Right atrium auricular region (tissue), 2 donors: ENCODE measurements at regions not wholly inside any gene's neighbourhood (a gene's known extent, or its start where the extent isn't known, plus 50 kb on each side); places are given as distances from the start of the nearest gene placed in this dataset.

ENCODE experiments used
- DNase-seq: peaks from one replicate; pipeline ENCODE4 v3.0.0-alpha.2; 2019; ENCODE audit warnings: low spot score
- H3K27ac ChIP-seq, 2 donors: fragments of 200-600 bp; sonication (generic); 1 replicate in 1 of 2; 2 replicates in 1 of 2; pipeline ENCODE4 v1.5.1; 2016 to 2019
- H3K27me3 ChIP-seq, 2 donors: fragments of 200-600 bp; sonication (generic); one replicate each; pipeline versions ENCODE4 v1.5.1 to v1.6.0; 2017 to 2019
- H3K36me3 ChIP-seq: fragments of 200-600 bp; sonication (generic); one replicate; pipeline ENCODE4 v1.5.1; 2016
- H3K4me1 ChIP-seq, 2 donors: fragments of 200-600 bp; sonication (generic); one replicate each; pipeline versions ENCODE4 v1.5.1 to v1.6.0; 2017 to 2019
- H3K4me3 ChIP-seq, 2 donors: fragments of 200-600 bp; sonication (generic); 1 replicate in 1 of 2; 2 replicates in 1 of 2; pipeline ENCODE4 v1.5.1; 2017 to 2019; ENCODE audit warnings: mild to moderate bottlenecking in 1 of 2, moderate library complexity in 1 of 2
- H3K9me3 ChIP-seq, 2 donors: fragments of 200-600 bp; sonication (generic); one replicate each; pipeline ENCODE4 v1.5.1; 2019
- TF ChIP-seq, protein P1 (sequence below), 2 donors: fragments of 200-600 bp; sonication (generic); IDR thresholded peaks; one replicate each; pipeline ENCODE4 v1.5.1; 2019; ENCODE audit warnings: antibody characterized with exemption in 2 of 2

DNA sequence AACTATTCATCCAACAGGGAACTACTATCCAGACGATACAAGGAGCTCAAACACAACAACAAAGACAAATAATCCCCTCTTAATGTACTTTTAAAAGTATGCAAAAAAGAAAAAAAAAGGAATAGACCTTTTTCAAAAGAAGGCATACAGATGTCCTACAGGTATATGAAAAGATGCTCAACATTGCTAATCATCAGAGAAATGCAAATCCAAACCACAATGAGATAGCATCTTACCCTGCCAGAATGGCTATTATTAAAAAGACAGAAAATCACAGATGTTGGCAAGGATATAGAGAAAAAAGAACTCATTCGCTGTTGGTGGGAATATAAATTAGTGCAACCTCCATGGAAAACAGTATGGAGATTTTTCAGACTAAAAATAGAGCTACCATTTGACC is 67.1 kb upstream of the ENPP6 start:
- Histone ChIP-seq H3K27me3 (no peaks in the 10 kb centered on the region), H3K4me1 (peaks cover 0 to 15% of the 10 kb centered on the region in 2 donors), H3K36me3 (no peaks in the 10 kb centered on the region), H3K27ac (no peak overlapping the region), H3K4me3 (no peak overlapping the region), H3K9me3 (no peaks in the 10 kb centered on the region)
- TF ChIP-seq, protein P1, sequence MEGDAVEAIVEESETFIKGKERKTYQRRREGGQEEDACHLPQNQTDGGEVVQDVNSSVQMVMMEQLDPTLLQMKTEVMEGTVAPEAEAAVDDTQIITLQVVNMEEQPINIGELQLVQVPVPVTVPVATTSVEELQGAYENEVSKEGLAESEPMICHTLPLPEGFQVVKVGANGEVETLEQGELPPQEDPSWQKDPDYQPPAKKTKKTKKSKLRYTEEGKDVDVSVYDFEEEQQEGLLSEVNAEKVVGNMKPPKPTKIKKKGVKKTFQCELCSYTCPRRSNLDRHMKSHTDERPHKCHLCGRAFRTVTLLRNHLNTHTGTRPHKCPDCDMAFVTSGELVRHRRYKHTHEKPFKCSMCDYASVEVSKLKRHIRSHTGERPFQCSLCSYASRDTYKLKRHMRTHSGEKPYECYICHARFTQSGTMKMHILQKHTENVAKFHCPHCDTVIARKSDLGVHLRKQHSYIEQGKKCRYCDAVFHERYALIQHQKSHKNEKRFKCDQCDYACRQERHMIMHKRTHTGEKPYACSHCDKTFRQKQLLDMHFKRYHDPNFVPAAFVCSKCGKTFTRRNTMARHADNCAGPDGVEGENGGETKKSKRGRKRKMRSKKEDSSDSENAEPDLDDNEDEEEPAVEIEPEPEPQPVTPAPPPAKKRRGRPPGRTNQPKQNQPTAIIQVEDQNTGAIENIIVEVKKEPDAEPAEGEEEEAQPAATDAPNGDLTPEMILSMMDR (IDR thresholded peaks at IDR 0.05): no peak
- no peak for DNase-seq

DNA sequence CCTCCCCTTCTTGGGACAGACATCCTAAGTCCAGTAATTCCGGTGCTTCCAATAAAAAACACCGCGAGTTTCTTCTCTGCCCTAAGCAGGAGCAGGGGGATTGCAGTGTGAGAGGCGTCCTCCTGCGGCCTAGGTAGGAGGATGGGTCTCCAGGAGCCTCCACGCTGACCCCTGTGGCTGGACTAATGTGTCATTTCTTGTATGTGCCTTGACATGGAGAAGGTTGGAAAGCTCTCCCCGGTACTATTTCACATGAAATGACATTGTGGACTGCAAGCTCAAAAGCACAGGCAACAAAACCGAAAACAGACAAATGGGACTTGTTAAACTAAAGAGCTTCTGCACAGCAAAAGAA is 66.6 kb upstream of the ENPP6 start:
- Histone ChIP-seq H3K4me1 (peaks cover 0 to 15% of the 10 kb centered on the region in 2 donors), H3K4me3 (no peak overlapping the region), H3K36me3 (no peaks in the 10 kb centered on the region), H3K9me3 (no peaks in the 10 kb centered on the region), H3K27me3 (no peaks in the 10 kb centered on the region), H3K27ac (no peak overlapping the region)
- DNase-seq: peak; percentile 40
- TF ChIP-seq, protein P1 (IDR thresholded peaks at IDR 0.05): no peak

DNA sequence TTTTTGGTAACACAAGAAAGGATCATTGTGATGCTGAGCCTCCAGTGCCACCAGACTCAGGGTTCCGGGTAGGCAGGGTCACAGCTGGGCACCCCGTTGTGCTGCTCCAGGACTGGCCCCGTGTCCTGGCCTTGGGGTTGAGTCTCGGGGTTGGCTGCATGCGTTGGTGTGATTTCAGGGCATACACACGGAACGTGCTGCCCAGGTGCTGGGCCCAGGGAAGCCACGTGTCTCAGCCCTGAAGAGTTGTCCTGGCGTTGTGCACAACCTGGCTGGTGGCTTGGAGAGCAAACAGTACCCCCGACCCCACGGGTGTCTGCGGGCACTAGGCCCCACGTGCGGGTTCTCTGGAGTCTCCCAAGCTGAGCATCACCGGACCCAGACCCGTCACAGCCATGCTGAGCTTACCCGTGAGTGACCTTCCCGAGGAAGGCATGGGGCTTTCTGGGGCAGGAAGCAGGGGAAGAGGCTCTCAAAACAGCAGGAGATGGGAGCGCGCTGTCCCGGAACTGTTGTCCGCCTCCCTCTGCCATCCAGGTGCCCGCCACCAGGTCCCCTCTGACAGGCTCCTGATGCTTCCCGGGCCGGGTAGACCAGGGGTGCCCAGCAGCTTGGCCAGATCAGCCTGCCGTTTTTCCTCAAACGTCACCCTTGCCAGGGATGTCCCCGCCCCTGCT is 66.1 kb upstream of the ENPP6 start:
- no peak overlapping the region for H3K27ac ChIP-seq
- H3K4me1 ChIP-seq: peaks cover 0 to 15% of the 10 kb centered on the region in 2 donors
- TF ChIP-seq, protein P1 (IDR thresholded peaks at IDR 0.05): no peak
- H3K9me3 ChIP-seq: no peaks in the 10 kb centered on the region
- peak; percentile 55 for DNase-seq
- H3K27me3 ChIP-seq: no peaks in the 10 kb centered on the region
- H3K4me3 ChIP-seq: no peak overlapping the region
- H3K36me3 ChIP-seq: no peaks in the 10 kb centered on the region

DNA sequence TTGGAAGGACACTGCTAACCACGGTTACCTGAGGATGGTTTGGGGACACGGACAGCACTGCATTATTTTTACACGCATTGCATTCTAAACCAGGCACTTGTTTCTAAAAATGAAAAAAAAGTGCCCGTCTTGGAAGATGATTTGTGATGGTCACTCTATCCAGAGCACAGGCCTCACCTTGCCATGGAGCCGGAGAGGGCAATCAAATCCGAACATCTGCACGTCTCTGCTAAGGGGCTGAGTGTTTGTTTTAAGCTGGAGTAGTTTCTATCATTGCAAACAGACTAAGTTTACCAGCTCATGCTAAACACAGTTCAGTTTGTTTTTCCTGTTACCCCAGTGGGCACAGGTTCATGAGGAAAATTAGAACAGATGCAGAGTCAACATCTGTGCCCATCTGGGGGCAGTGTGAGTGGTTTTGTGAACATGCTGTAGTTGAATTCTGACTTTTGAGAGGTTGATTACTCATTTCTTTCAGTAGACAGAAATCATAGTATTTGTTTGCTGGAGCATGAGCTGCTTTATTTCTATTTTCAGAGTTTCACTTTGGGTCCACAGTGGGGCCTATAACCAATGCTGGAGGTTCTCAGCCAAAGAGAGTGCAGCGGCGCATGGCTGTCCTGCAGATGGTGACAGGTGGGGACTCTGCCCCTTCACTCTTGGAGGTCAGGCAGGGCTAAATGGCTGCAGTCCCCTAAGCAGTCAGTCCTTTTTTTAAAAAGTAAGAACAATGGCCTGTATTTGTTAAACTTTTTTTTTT is 65.4 kb upstream of the ENPP6 start:
- peaks cover 0 to 15% of the 10 kb centered on the region in 2 donors for H3K4me1 ChIP-seq
- H3K4me3 ChIP-seq: no peak overlapping the region
- H3K27me3 ChIP-seq: no peaks in the 10 kb centered on the region
- TF ChIP-seq, protein P1 (IDR thresholded peaks at IDR 0.05): no peak
- no peak overlapping the region for H3K27ac ChIP-seq
- H3K36me3 ChIP-seq: no peaks in the 10 kb centered on the region
- H3K9me3 ChIP-seq: no peaks in the 10 kb centered on the region
- peak; percentile 11 for DNase-seq

DNA sequence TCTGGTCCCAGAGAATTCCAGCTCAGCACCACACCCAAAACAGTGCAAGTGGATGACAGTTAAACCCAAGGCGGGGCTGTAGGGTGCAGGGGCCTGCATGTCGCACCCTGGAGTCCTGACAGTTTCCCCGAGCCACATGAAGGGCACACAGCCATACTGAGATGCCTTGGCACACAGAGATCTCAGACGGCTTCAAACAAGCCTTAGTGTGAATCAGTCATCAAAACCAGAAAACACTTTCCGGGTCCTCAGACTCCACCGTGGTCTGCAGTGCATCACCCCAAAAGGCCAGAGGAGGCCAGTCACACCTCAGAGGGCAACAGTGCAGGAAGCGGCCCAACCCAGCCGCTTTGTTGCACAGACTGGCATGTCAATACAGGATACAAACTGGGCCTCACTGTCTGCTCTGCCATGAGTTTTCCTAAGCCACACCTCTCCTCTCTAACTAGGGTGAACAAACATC is 64.6 kb upstream of the ENPP6 start:
- DNase-seq: peak; percentile 58
- Histone ChIP-seq H3K27ac (no peak overlapping the region), H3K27me3 (no peaks in the 10 kb centered on the region), H3K9me3 (no peaks in the 10 kb centered on the region), H3K36me3 (no peaks in the 10 kb centered on the region), H3K4me3 (no peak overlapping the region), H3K4me1 (peaks cover 0 to 15% of the 10 kb centered on the region in 2 donors)
- TF ChIP-seq, protein P1 (IDR thresholded peaks at IDR 0.05): no peak
